ENCODE measurements at regions not wholly inside any gene's neighbourhood (a gene's known extent, or its start where the extent isn't known, plus 50 kb on each side); places are given as distances from the start of the nearest gene placed in this dataset.

GRCh38 chr7:156585025-156585648 is 55.4 kb upstream of the RNF32 start:
- Histone ChIP-seq H3K4me3 (ENCODE audit: insufficient read depth, low read depth, low read length) (no peak overlapping the region), H3K27ac (ENCODE audit: low read depth, low read length) (no peak overlapping the region), H3K9ac (ENCODE audit: low read length) (no peak overlapping the region), H3K9me3 (ENCODE audit: insufficient read depth, low read depth, low read length) (no peaks in the 10 kb centered on the region), H4K20me1 (ENCODE audit: insufficient read depth, low read length) (no peaks in the 10 kb centered on the region), H3K36me3 (ENCODE audit: insufficient read depth, low read length) (no peaks in the 10 kb centered on the region), H3K27me3 (ENCODE audit: insufficient read depth, low read length) (no peaks in the 10 kb centered on the region), H2AFZ (ENCODE audit: low read depth, low read length) (no peak overlapping the region), H3K4me2 (ENCODE audit: low read length) (no peak overlapping the region), H3K4me1 (ENCODE audit: insufficient read depth, low read length) (no peaks in the 10 kb centered on the region), H3K79me2 (ENCODE audit: insufficient read depth, low read length) (no peaks in the 10 kb centered on the region)
- H3K27ac Mint-ChIP-seq (ENCODE audit: unreplicated experiment): no peak overlapping the region
- peaks cover 3% of the 10 kb centered on the region for H3K9me3 Mint-ChIP-seq (ENCODE audit: unreplicated experiment)
- DNase-seq (ENCODE audit: low read depth): no peak
- no peak for FAIRE-seq
- H3K4me1 Mint-ChIP-seq (ENCODE audit: low read depth, unreplicated experiment): no peaks in the 10 kb centered on the region
- H3K27me3 Mint-ChIP-seq (ENCODE audit: low read depth, unreplicated experiment): peaks cover 6% of the 10 kb centered on the region
- H3K4me3 Mint-ChIP-seq (ENCODE audit: unreplicated experiment): no peak overlapping the region
- H3K36me3 Mint-ChIP-seq (ENCODE audit: low read depth, unreplicated experiment): no peaks in the 10 kb centered on the region
- TF ChIP-seq EZH2 (IDR thresholded peaks at IDR 0.05; ENCODE audit: insufficient read depth, low read length): no peak

GRCh38 chr7:156582591-156583123 is 57.9 kb upstream of the RNF32 start:
- no peak overlapping the region for H2AFZ ChIP-seq (ENCODE audit: low read depth, low read length)
- no peaks in the 10 kb centered on the region for H3K36me3 ChIP-seq (ENCODE audit: insufficient read depth, low read length)
- H3K4me1 ChIP-seq (ENCODE audit: insufficient read depth, low read length): no peaks in the 10 kb centered on the region
- no peak overlapping the region for H3K4me3 ChIP-seq (ENCODE audit: insufficient read depth, low read depth, low read length)
- no peak overlapping the region for H3K4me3 Mint-ChIP-seq (ENCODE audit: unreplicated experiment)
- peaks cover 6% of the 10 kb centered on the region for H3K9me3 Mint-ChIP-seq (ENCODE audit: unreplicated experiment)
- no peak overlapping the region for H3K27ac Mint-ChIP-seq (ENCODE audit: unreplicated experiment)
- H3K27me3 ChIP-seq (ENCODE audit: insufficient read depth, low read length): no peaks in the 10 kb centered on the region
- TF ChIP-seq EZH2 (IDR thresholded peaks at IDR 0.05; ENCODE audit: insufficient read depth, low read length): no peak
- TF ChIP-seq CTCF (IDR thresholded peaks at IDR 0.05; ENCODE audit: insufficient read depth, low read depth, low read length): no peak
- no peaks in the 10 kb centered on the region for H3K36me3 Mint-ChIP-seq (ENCODE audit: low read depth, unreplicated experiment)
- no peak overlapping the region for H3K4me2 ChIP-seq (ENCODE audit: low read length)
- no peak overlapping the region for H3K9ac ChIP-seq (ENCODE audit: low read length)
- H3K9me3 ChIP-seq (ENCODE audit: insufficient read depth, low read depth, low read length): no peaks in the 10 kb centered on the region
- no peaks in the 10 kb centered on the region for H3K4me1 Mint-ChIP-seq (ENCODE audit: low read depth, unreplicated experiment)
- FAIRE-seq (no peak), DNase-seq (ENCODE audit: low read depth) (no peak)
- H3K27me3 Mint-ChIP-seq (ENCODE audit: low read depth, unreplicated experiment): peaks cover 9% of the 10 kb centered on the region
- no peaks in the 10 kb centered on the region for H3K79me2 ChIP-seq (ENCODE audit: insufficient read depth, low read length)
- no peaks in the 10 kb centered on the region for H4K20me1 ChIP-seq (ENCODE audit: insufficient read depth, low read length)
- no peak overlapping the region for H3K27ac ChIP-seq (ENCODE audit: low read depth, low read length)

GRCh38 chr7:156580036-156580435 is 60.5 kb upstream of the RNF32 start:
- H3K27me3 Mint-ChIP-seq (ENCODE audit: low read depth, unreplicated experiment): peaks cover 9% of the 10 kb centered on the region

More at GRCh38 chr7:156580036-156580435, 60.5 kb upstream of the RNF32 start:
- Histone ChIP-seq H3K27ac (ENCODE audit: low read depth, low read length) (no peak overlapping the region), H3K9me3 (ENCODE audit: insufficient read depth, low read depth, low read length) (no peaks in the 10 kb centered on the region), H3K4me2 (ENCODE audit: low read length) (no peak overlapping the region), H3K36me3 (ENCODE audit: insufficient read depth, low read length) (no peaks in the 10 kb centered on the region), H2AFZ (ENCODE audit: low read depth, low read length) (no peak overlapping the region), H3K4me3 (ENCODE audit: insufficient read depth, low read depth, low read length) (no peak overlapping the region), H3K27me3 (ENCODE audit: insufficient read depth, low read length) (no peaks in the 10 kb centered on the region), H3K9ac (ENCODE audit: low read length) (no peak overlapping the region), H3K79me2 (ENCODE audit: insufficient read depth, low read length) (no peaks in the 10 kb centered on the region), H4K20me1 (ENCODE audit: insufficient read depth, low read length) (no peaks in the 10 kb centered on the region), H3K4me1 (ENCODE audit: insufficient read depth, low read length) (no peaks in the 10 kb centered on the region)
- no peak for FAIRE-seq
- H3K27ac Mint-ChIP-seq (ENCODE audit: unreplicated experiment): no peak overlapping the region
- H3K36me3 Mint-ChIP-seq (ENCODE audit: low read depth, unreplicated experiment): no peaks in the 10 kb centered on the region
- peaks cover 3% of the 10 kb centered on the region for H3K9me3 Mint-ChIP-seq (ENCODE audit: unreplicated experiment)
- TF ChIP-seq CTCF (IDR thresholded peaks at IDR 0.05; ENCODE audit: insufficient read depth, low read depth, low read length) (no peak), EZH2 (IDR thresholded peaks at IDR 0.05; ENCODE audit: insufficient read depth, low read length) (no peak)
- no peak for DNase-seq (ENCODE audit: low read depth)
- no peaks in the 10 kb centered on the region for H3K4me1 Mint-ChIP-seq (ENCODE audit: low read depth, unreplicated experiment)
- H3K4me3 Mint-ChIP-seq (ENCODE audit: unreplicated experiment): no peak overlapping the region
